A549 (cell line): ENCODE measurements at regions not wholly inside any gene's neighbourhood (a gene's known extent, or its start where the extent isn't known, plus 50 kb on each side); places are given as distances from the start of the nearest gene placed in this dataset.

Source experiments
- ATAC-seq, 2 experiments: fragments of 200-7000 bp in 1 of 2; fragments of >200 bp in 1 of 2; cut with Nextera tagmentation in 1 of 2; cut with Tn5 transposase in 1 of 2; 3 replicates each; pipeline versions ENCODE4 v1.8.0 to v1.9.1; 2018 to 2020; ENCODE audit warnings: mild to moderate bottlenecking in 1 of 2, moderate library complexity in 1 of 2
- CTCF ChIA-PET: fragments of 300-600 bp; sonication (Branson Sonifier 250); formaldehyde crosslinking; extraction: SDS; loops from one replicate; lab custom pipeline; 2021; ENCODE audit warnings: antibody characterized with exemption, inconsistent platforms; lab: Yijun Ruan, JAX
- POLR2A ChIA-PET: fragments of 350-600 bp; formaldehyde crosslinking; extraction: SDS; loops from one replicate; lab custom pipeline; 2021; ENCODE audit warnings: antibody characterized with exemption, inconsistent platforms; lab: Yijun Ruan, JAX
- DNase-seq, 2 experiments: peaks; one replicate each; pipeline versions ENCODE4 v3.0.0 to v3.0.0-alpha.2; 2011 to 2016; ENCODE audit warnings: low read depth in 1 of 2, low spot score in 1 of 2
- FAIRE-seq: peaks from 2 replicates; lab custom pipeline; 2011; peaks lifted over from hg19 to GRCh38; lab: Jason Lieb, UNC
- H3K27ac ChIP-seq, 2 experiments: fragments of >200 bp; sonication (Bioruptor Twin); formaldehyde crosslinking; 3 replicates each; pipeline ENCODE4 v1.5.1; 2016 to 2017
- H3K4me1 ChIP-seq: fragments of >200 bp; sonication (Bioruptor Twin); formaldehyde crosslinking; 3 replicates; pipeline ENCODE4 v1.6.1; 2016
- H3K4me2 ChIP-seq: fragments of >200 bp; sonication (Bioruptor Twin); formaldehyde crosslinking; 3 replicates; pipeline ENCODE4 v1.6.1; 2016
- H3K4me3 ChIP-seq: fragments of >200 bp; sonication (Bioruptor Twin); formaldehyde crosslinking; 3 replicates; pipeline ENCODE4 v1.5.1; 2016
- H3K9me3 ChIP-seq: fragments of >200 bp; sonication (Bioruptor Twin); formaldehyde crosslinking; 3 replicates; pipeline ENCODE4 v1.6.1; 2016
- CBX2 ChIP-seq: fragments of 200-600 bp; sonication (generic); IDR thresholded peaks from 2 replicates; pipeline ENCODE4 v1.6.1; 2016; ENCODE audit warnings: low read depth, mild to moderate bottlenecking, borderline replicate concordance
- CBX8 ChIP-seq: fragments of 200-600 bp; sonication (generic); IDR thresholded peaks from 2 replicates; pipeline ENCODE4 v1.6.1; 2016
- CEBPB ChIP-seq, 2 experiments: fragments of >200 bp in 1 of 2; sonication (Bioruptor Twin) in 1 of 2; formaldehyde crosslinking in 1 of 2; IDR thresholded peaks; 2 replicates each; pipeline ENCODE4 v1.6.1; 2012 to 2016
- CHD4 ChIP-seq: fragments of 200-600 bp; sonication (generic); IDR thresholded peaks from 2 replicates; pipeline ENCODE4 v1.6.1; 2016; ENCODE audit warnings: antibody characterized with exemption, mild to moderate bottlenecking, borderline replicate concordance
- EHF ChIP-seq: fragments of 250-450 bp; sonication (Bioruptor Pico); IDR thresholded peaks from 2 replicates; pipeline ENCODE4 v1.5.0; 2020; ENCODE audit warnings: mild to moderate bottlenecking
- FOXS1 ChIP-seq: fragments of 250-450 bp; sonication (Bioruptor Pico); IDR thresholded peaks from 2 replicates; pipeline ENCODE4 v1.5.0; 2020; ENCODE audit warnings: mild to moderate bottlenecking, moderate library complexity
- GATA3 ChIP-seq: IDR thresholded peaks from 2 replicates; pipeline ENCODE4 v1.6.1; 2012; ENCODE audit warnings: borderline replicate concordance
- HEYL ChIP-seq: fragments of 250-450 bp; sonication (Bioruptor Pico); IDR thresholded peaks from 2 replicates; pipeline ENCODE4 v1.8.0; 2021; ENCODE audit warnings: mild to moderate bottlenecking, moderate library complexity
- HOXA7 ChIP-seq: fragments of 250-450 bp; sonication (Bioruptor Pico); IDR thresholded peaks from 2 replicates; pipeline ENCODE4 v1.5.0; 2020; ENCODE audit warnings: mild to moderate bottlenecking, moderate library complexity
- HOXB13 ChIP-seq: fragments of 250-450 bp; sonication (Bioruptor Pico); IDR thresholded peaks from 2 replicates; pipeline ENCODE4 v1.5.0; 2020; ENCODE audit warnings: low read depth, mild to moderate bottlenecking, moderate library complexity
- HOXB5 ChIP-seq: fragments of 250-450 bp; sonication (Bioruptor Pico); IDR thresholded peaks from 2 replicates; pipeline ENCODE4 v1.5.0; 2020; ENCODE audit warnings: mild to moderate bottlenecking, moderate library complexity
- KDM5A ChIP-seq: fragments of 200-600 bp; sonication (generic); IDR thresholded peaks from 2 replicates; pipeline ENCODE4 v1.6.1; 2016; ENCODE audit warnings: antibody characterized with exemption, mild to moderate bottlenecking
- MAFK ChIP-seq: fragments of 450-650 bp; IDR thresholded peaks from 2 replicates; pipeline ENCODE4 v1.6.1; 2014; ENCODE audit not compliant: partially characterized antibody
- NR3C1 ChIP-seq: fragments of >200 bp; sonication (Bioruptor Twin); formaldehyde crosslinking; IDR thresholded peaks from 3 replicates; pipeline ENCODE4 v1.6.1; 2017
- PHF8 ChIP-seq: fragments of 200-600 bp; sonication (generic); IDR thresholded peaks from 2 replicates; pipeline ENCODE4 v1.6.1; 2016; ENCODE audit warnings: low read depth, mild to moderate bottlenecking, antibody characterized with exemption, moderate library complexity, borderline replicate concordance
- POLR2AphosphoS2 ChIP-seq: conservative IDR thresholded peaks from 2 replicates; pipeline ENCODE4 v1.6.1; 2012; ENCODE audit warnings: low read length, improper control_type of control experiment, inconsistent platforms
- RAD21 ChIP-seq, 2 experiments: fragments of >200 bp in 1 of 2; sonication (Bioruptor Twin) in 1 of 2; formaldehyde crosslinking in 1 of 2; IDR thresholded peaks in 1 of 2; conservative IDR thresholded peaks in 1 of 2; 2 replicates in 1 of 2; 3 replicates in 1 of 2; pipeline ENCODE4 v1.6.1; 2012 to 2018; ENCODE audit warnings: inconsistent platforms in 1 of 2
- RARB ChIP-seq: fragments of 250-450 bp; sonication (Bioruptor Pico); IDR thresholded peaks from 2 replicates; pipeline ENCODE4 v1.8.0; 2021; ENCODE audit warnings: mild to moderate bottlenecking, moderate library complexity
- TFCP2L1 ChIP-seq: fragments of 250-450 bp; sonication (Bioruptor Pico); IDR thresholded peaks from 2 replicates; pipeline ENCODE4 v1.5.0; 2021; ENCODE audit warnings: mild to moderate bottlenecking
- TP53 ChIP-seq: fragments of 250-450 bp; sonication (Bioruptor Pico); IDR thresholded peaks from 2 replicates; pipeline ENCODE4 v1.5.0; 2021; ENCODE audit warnings: mild to moderate bottlenecking, moderate library complexity
- ZC3H11A ChIP-seq: fragments of 450-650 bp; IDR thresholded peaks from 2 replicates; pipeline ENCODE4 v1.6.1; 2014; ENCODE audit warnings: antibody characterized with exemption, mild to moderate bottlenecking
- ZNF302 ChIP-seq: fragments of 250-450 bp; sonication (Bioruptor Pico); IDR thresholded peaks from 2 replicates; pipeline ENCODE4 v1.9.0; 2021; ENCODE audit warnings: inconsistent platforms, mild to moderate bottlenecking, moderate library complexity
- ZSCAN20 ChIP-seq: fragments of 250-450 bp; sonication (Bioruptor Pico); IDR thresholded peaks from 2 replicates; pipeline ENCODE4 v1.8.0; 2022; ENCODE audit warnings: mild to moderate bottlenecking, moderate library complexity
- WGBS: methylation state at CpG from one replicate; pipeline ENCODE4 v1.1.6; 2017; ENCODE audit errors: missing lambda C conversion rate; 5-methylcytosine and 5-hydroxymethylcytosine counted together
- TF ChIP-seq, protein P1 (sequence below): fragments of 250-450 bp; sonication (Bioruptor Pico); IDR thresholded peaks from 2 replicates; pipeline ENCODE4 v1.5.0; 2021; ENCODE audit warnings: mild to moderate bottlenecking, moderate library complexity, borderline replicate concordance
- TF ChIP-seq, protein P2 (sequence below): IDR thresholded peaks from 2 replicates; pipeline ENCODE4 v1.6.1; 2012; ENCODE audit warnings: low read depth, borderline replicate concordance
- TF ChIP-seq, protein P3 (sequence below): IDR thresholded peaks from 2 replicates; pipeline ENCODE4 v1.6.1; 2012
- TF ChIP-seq, protein P4 (sequence below): fragments of 150-350 bp; IDR thresholded peaks from 2 replicates; pipeline ENCODE4 v1.6.1; 2014; ENCODE audit warnings: low read depth, mild to moderate bottlenecking, low read length
- TF ChIP-seq, protein P5 (sequence below): fragments of 250-450 bp; sonication (Bioruptor Pico); IDR thresholded peaks from 2 replicates; pipeline ENCODE4 v1.5.0; 2020; ENCODE audit warnings: low read depth, mild to moderate bottlenecking, moderate library complexity

DNA sequence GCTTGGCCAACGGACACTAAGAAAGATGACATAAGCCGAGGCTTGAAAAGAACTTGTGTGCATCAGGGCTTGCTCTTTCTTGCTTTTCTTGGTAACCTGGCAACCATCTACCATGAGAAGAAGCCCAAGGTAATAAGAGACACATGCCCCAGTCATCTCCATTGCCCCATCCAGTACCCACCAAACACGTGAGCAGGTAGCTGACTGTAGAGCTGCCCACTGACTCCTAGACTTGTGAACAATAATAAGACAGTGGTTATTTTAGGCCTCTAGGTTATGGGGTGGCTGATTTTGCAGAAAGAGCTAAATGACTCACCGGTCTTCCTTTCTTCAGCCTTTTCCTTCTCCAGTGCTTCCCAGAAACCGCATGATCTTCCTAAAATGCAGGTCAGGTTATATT lies 105.0 kb upstream of the JUN start:
- WGBS, result 87% methylated on average over 5 of the region's 5 CpGs
- Histone ChIP-seq H3K27ac (peak overlapping the region in 1 of 2 experiments; percentile 37; a peak in 1 of 6 replicates), H3K4me3 (no peak overlapping the region), H3K9me3 (no peaks in the 10 kb centered on the region), H3K4me1 (peaks cover 17% of the 10 kb centered on the region), H3K4me2 (no peak overlapping the region)
- DNase-seq (no peak), ATAC-seq (no peak), FAIRE-seq (no peak)
- ChIA-PET CTCF (no interaction called here), POLR2A (no interaction called here)
- TF ChIP-seq HOXB5 (CRISPR knock-in tag) (no peak), NR3C1 (no peak), RARB (no peak), PHF8 (no peak), HOXB13 (CRISPR knock-in tag) (no peak), MAFK (no peak)
- TF ChIP-seq, protein P1, sequence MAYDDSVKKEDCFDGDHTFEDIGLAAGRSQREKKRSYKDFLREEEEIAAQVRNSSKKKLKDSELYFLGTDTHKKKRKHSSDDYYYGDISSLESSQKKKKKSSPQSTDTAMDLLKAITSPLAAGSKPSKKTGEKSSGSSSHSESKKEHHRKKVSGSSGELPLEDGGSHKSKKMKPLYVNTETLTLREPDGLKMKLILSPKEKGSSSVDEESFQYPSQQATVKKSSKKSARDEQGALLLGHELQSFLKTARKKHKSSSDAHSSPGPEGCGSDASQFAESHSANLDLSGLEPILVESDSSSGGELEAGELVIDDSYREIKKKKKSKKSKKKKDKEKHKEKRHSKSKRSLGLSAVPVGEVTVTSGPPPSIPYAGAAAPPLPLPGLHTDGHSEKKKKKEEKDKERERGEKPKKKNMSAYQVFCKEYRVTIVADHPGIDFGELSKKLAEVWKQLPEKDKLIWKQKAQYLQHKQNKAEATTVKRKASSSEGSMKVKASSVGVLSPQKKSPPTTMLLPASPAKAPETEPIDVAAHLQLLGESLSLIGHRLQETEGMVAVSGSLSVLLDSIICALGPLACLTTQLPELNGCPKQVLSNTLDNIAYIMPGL, result no peak
- TF ChIP-seq, protein P2, sequence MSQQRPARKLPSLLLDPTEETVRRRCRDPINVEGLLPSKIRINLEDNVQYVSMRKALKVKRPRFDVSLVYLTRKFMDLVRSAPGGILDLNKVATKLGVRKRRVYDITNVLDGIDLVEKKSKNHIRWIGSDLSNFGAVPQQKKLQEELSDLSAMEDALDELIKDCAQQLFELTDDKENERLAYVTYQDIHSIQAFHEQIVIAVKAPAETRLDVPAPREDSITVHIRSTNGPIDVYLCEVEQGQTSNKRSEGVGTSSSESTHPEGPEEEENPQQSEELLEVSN, result no peak
- TF ChIP-seq, protein P3, sequence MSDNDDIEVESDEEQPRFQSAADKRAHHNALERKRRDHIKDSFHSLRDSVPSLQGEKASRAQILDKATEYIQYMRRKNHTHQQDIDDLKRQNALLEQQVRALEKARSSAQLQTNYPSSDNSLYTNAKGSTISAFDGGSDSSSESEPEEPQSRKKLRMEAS, result no peak
- TF ChIP-seq, protein P4, sequence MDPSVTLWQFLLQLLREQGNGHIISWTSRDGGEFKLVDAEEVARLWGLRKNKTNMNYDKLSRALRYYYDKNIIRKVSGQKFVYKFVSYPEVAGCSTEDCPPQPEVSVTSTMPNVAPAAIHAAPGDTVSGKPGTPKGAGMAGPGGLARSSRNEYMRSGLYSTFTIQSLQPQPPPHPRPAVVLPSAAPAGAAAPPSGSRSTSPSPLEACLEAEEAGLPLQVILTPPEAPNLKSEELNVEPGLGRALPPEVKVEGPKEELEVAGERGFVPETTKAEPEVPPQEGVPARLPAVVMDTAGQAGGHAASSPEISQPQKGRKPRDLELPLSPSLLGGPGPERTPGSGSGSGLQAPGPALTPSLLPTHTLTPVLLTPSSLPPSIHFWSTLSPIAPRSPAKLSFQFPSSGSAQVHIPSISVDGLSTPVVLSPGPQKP, result no peak

DNA sequence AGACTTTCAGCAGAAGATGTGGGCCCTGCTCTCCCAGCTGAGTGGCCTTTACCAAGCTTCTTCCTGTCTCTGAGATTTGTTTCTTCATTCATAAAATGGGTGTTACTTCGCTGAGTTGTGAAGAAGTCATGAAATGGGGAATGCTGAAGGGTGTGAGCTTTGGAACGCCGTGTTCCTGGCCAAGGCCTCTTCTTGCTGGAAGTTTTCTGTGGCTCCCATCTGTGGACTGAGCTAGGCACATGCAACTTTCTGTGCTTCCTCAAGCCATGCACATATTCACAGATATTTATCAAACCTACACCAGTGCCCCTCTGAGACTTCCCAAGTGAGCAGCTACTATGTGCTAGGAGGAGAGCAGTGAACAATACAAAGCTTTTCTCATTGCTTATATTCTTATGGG lies 106.3 kb upstream of the JUN start:
- H3K9me3 ChIP-seq, result no peaks in the 10 kb centered on the region
- peaks cover 7% of the 10 kb centered on the region for H3K4me1 ChIP-seq
- H3K4me3 ChIP-seq, result no peak overlapping the region
- FAIRE-seq, result no peak
- ChIA-PET POLR2A (no interaction called here), CTCF (interaction anchor here (1.2 kb wide), 1 partner anchor 47 kb away, joined by 8 read pairs; no protein-coding TSS in a partner anchor)
- DNase-seq, result no peak
- WGBS, result 89% methylated on average over 3 of the region's 3 CpGs
- ATAC-seq, result no peak
- no peak for TF ChIP-seq CBX2
- no peak for TF ChIP-seq TP53 (CRISPR knock-in tag)
- no peak for TF ChIP-seq ZNF302 (CRISPR knock-in tag)
- no peak for TF ChIP-seq CBX8
- no peak for TF ChIP-seq TFCP2L1 (CRISPR knock-in tag)
- no peak for TF ChIP-seq HOXA7 (CRISPR knock-in tag)
- TF ChIP-seq FOXS1, result no peak
- TF ChIP-seq ZSCAN20 (CRISPR knock-in tag), result no peak
- TF ChIP-seq, protein P5, sequence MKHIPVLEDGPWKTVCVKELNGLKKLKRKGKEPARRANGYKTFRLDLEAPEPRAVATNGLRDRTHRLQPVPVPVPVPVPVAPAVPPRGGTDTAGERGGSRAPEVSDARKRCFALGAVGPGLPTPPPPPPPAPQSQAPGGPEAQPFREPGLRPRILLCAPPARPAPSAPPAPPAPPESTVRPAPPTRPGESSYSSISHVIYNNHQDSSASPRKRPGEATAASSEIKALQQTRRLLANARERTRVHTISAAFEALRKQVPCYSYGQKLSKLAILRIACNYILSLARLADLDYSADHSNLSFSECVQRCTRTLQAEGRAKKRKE (CRISPR knock-in tag), result no peak
- TF ChIP-seq KDM5A, result no peak
- no peak for TF ChIP-seq GATA3
- H3K27ac ChIP-seq, result 0 out of 6 replicates have a peak overlapping the region, but pooled peaks of 1 of the 2 experiments have one; percentile 21
- no peak overlapping the region for H3K4me2 ChIP-seq

DNA sequence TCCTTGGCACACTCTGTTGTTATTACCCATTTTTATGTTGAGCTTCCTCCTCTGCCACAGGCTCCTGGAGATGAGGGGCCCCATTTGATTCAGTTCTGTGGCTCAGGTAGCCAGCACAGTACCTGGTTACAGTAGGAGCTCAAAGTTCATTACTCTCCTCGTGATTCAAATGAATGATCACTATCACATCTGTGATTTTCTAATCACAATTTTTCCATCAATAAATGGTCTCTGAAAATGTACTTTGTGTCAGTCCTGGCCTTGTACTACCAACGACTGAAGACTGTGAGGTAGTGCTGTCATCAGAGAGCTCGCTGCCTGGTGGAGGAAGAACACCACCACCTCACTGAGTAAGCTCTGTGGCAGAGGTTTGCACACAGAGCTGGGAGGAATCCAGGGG lies 106.8 kb upstream of the JUN start:
- H3K4me3 ChIP-seq, result no peak overlapping the region
- POLR2A ChIA-PET, result no interaction called here
- H3K27ac ChIP-seq, result 0 out of 6 replicates have a peak overlapping the region, but pooled peaks of 1 of the 2 experiments have one; percentile 21
- 88% methylated on average over 3 of the region's 3 CpGs for WGBS
- no peak for DNase-seq
- CTCF ChIA-PET, result interaction anchor here (0.6 to 1.2 kb wide), 2 partner anchors 9 to 47 kb away, joined by 3 to 8 read pairs; no protein-coding TSS in a partner anchor
- ATAC-seq, result no peak
- H3K9me3 ChIP-seq, result no peaks in the 10 kb centered on the region
- no peak overlapping the region for H3K4me2 ChIP-seq
- peaks cover 7% of the 10 kb centered on the region for H3K4me1 ChIP-seq
- FAIRE-seq, result no peak
- TF ChIP-seq POLR2AphosphoS2 (no peak), HEYL (CRISPR knock-in tag) (no peak), TFCP2L1 (CRISPR knock-in tag) (no peak), EHF (CRISPR knock-in tag) (no peak), MAFK (no peak), CEBPB (IDR thresholded peaks at IDR 0.05) (no peak), ZSCAN20 (CRISPR knock-in tag) (no peak), RAD21 (conservative IDR thresholded peaks at IDR 0.05 in 1 of 2, IDR thresholded peaks at IDR 0.05 in 1 of 2) (no peak), CHD4 (no peak), HOXB5 (CRISPR knock-in tag) (no peak), ZC3H11A (no peak), CBX8 (no peak)
- TF ChIP-seq, protein P3, result no peak
- TF ChIP-seq, protein P1, result no peak
